ENCODE measurements at regions not wholly inside any gene's neighbourhood (a gene's known extent, or its start where the extent isn't known, plus 50 kb on each side); places are given as distances from the start of the nearest gene placed in this dataset.

DNA sequence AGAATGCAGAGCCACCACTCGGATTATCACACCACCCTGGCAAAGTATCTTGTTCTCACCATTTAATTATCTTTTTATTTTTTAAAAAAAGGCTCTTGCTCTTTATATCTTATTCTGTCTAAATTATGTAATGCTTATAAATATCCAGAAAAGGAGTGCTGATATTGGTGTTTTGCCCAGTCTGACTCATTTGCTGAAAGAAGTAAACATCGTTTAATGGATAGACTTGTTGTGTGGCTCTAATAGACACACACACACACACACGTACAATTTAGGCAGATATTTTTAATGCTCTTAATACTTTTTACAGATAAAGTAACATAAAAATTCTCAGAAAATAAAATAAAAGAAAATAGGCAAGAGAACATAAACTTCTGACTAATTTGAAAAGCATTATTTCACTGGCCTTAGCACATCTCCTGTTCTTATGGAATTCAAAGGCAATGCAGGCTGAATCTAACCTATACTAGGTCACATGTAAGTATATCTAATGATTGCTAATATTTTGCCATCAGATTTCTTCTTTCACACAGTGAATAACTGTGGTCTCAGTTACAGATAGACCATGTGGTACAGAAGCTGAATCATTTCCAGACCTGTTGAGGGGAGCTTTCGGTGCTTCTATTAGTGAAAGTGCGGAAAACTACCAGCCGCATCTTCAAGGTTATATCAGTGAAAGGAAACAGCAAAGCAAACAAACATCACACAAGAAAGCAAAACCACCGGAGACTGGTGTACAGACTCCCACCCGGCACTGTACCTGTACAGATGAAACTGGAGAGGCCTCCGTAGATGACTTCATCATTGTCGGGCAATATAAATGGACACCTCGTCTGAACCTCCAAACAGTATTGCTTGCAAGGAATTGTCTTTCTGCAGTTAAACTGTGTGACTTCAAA lies 642.1 kb upstream of the ARGLU1 start:
- H3K27ac ChIP-seq, result no peak overlapping the region
- 57% methylated on average over 11 of the region's 11 CpGs for WGBS (ENCODE audit: insufficient coverage, low coverage, low lambda C conversion rate, missing lambda C conversion rate)
- ATAC-seq (no peak), DNase-seq (no peak)
- no peaks in the 10 kb centered on the region for H3K9me3 ChIP-seq
- TF ChIP-seq, protein P1, sequence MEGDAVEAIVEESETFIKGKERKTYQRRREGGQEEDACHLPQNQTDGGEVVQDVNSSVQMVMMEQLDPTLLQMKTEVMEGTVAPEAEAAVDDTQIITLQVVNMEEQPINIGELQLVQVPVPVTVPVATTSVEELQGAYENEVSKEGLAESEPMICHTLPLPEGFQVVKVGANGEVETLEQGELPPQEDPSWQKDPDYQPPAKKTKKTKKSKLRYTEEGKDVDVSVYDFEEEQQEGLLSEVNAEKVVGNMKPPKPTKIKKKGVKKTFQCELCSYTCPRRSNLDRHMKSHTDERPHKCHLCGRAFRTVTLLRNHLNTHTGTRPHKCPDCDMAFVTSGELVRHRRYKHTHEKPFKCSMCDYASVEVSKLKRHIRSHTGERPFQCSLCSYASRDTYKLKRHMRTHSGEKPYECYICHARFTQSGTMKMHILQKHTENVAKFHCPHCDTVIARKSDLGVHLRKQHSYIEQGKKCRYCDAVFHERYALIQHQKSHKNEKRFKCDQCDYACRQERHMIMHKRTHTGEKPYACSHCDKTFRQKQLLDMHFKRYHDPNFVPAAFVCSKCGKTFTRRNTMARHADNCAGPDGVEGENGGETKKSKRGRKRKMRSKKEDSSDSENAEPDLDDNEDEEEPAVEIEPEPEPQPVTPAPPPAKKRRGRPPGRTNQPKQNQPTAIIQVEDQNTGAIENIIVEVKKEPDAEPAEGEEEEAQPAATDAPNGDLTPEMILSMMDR (IDR thresholded peaks at IDR 0.05), result no peak
- TF ChIP-seq POLR2A (IDR thresholded peaks at IDR 0.05), result no peak
- intact Hi-C loops (cut with DNase I), result loop anchor here in 1 of 2 donors (10.0 kb wide), 1 partner anchor 945 kb away; no protein-coding TSS in a partner anchor
- H3K4me1 ChIP-seq, result no peaks in the 10 kb centered on the region
- no peaks in the 10 kb centered on the region for H3K36me3 ChIP-seq
- H3K27me3 ChIP-seq, result no peaks in the 10 kb centered on the region
- H3K4me3 ChIP-seq, result no peak overlapping the region

DNA sequence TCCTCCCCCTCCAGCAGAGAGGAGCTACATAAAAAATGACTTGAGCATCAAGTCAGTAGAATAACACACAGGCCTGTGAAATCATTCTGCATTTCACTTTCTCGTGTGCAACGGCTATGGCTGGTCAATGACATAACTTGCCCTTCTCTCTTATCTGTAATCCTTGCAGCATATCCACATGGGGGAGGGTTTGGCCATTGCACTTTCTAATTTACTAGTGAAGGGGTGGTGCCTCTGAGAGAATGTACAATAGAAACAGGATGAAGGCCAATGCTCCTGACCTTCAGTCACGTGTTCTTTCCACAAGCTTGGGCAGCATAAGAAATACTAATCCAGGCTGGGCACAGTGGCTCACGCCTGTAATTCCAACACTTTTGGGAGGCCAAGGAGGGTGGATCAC lies 641.0 kb upstream of the ARGLU1 start:
- H3K36me3 ChIP-seq, result no peaks in the 10 kb centered on the region
- intact Hi-C loops (cut with DNase I), result no loop called here
- ATAC-seq (peak in 3 of 4 donors; percentile 10 to 30 (median 13)), DNase-seq (no peak)
- H3K9me3 ChIP-seq, result no peaks in the 10 kb centered on the region
- H3K4me1 ChIP-seq, result no peaks in the 10 kb centered on the region
- TF ChIP-seq, protein P1 (IDR thresholded peaks at IDR 0.05), result no peak
- TF ChIP-seq POLR2A (IDR thresholded peaks at IDR 0.05), result no peak
- WGBS (ENCODE audit: insufficient coverage, low coverage, low lambda C conversion rate, missing lambda C conversion rate), result 7% methylated on average over 3 of the region's 4 CpGs
- H3K4me3 ChIP-seq, result no peak overlapping the region
- no peak overlapping the region for H3K27ac ChIP-seq
- no peaks in the 10 kb centered on the region for H3K27me3 ChIP-seq

DNA sequence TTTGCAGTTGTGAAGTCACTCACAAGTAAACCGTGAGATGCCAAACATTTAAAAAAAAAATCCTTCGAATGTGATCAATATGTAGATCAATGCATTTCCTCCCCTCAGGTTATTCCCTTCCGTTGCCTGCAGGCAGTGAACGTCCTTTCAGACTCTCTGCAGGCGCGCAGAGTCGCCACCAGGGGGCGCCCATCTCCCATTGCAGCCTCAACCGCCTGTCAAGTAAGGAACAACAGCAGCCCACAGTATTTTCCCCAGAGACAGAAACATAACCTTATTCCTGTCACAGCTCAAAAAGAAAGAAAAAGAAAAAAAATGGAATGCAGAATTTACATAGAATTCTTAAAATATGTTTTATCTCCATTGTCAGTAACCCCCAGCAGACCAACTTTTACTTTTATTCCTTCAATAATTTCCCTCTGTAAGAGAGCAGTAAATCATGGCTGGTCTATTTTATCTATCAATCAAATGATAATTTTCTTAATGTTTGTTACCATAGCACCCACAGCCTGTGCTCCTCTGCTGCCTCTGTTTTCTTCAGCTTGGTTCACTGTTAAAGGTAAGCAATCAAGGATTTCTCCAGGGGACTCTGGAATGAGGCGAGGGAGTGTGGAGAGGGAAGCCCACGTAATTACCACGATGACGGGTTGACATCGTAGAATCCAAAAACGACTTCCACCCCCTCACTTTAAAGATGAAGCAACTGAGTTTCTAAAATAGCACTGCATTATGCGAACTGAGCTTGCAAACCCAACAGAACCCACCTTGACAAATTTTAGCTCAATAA lies 637.6 kb upstream of the ARGLU1 start:
- Histone ChIP-seq H3K36me3 (no peaks in the 10 kb centered on the region), H3K9me3 (no peaks in the 10 kb centered on the region), H3K27me3 (no peaks in the 10 kb centered on the region), H3K4me3 (no peak overlapping the region), H3K27ac (no peak overlapping the region), H3K4me1 (no peaks in the 10 kb centered on the region)
- no peak for TF ChIP-seq POLR2A (IDR thresholded peaks at IDR 0.05)
- TF ChIP-seq, protein P1 (IDR thresholded peaks at IDR 0.05), result peak; percentile 74 to 100 (median 100)
- ATAC-seq (peak; percentile 91 to 96 (median 93)), DNase-seq (peak; percentile 69 to 73 (median 71))
- 23% methylated on average over 16 of the region's 16 CpGs for WGBS (ENCODE audit: insufficient coverage, low coverage, low lambda C conversion rate, missing lambda C conversion rate)
- intact Hi-C loops (cut with DNase I), result no loop called here

DNA sequence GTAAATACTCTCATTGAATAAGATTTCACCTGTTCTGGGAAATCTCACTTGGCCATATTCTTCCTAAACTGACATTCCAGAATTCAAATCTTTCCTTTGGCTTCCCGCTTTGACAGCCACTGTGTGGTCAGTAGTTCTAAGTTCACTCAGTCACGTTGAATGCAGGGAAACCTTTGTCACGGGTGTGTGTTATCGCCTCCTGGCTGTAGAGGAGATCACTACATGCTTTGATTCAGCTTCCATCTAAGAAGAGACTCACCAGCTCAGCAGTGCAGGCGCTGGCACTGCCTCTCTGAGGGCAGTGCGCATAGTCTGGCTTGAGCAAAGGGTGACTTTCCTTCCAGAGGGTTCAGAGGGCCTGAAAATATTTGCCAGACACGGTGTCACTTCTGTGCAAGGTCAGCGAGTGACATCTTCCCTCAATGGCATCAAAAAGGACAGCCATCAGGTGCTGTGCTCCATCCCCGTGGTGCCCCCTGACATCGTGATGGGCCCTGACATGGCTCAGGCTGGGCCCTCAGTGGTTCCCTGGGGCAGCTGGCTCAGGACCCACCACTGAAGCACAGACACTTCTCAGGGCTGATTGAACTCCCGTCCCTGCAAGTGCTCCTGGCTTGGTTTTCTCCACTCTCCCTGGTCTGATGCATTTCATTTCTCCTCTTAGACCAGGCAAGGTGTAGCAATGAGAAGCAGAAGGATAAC lies 635.4 kb upstream of the ARGLU1 start:
- ATAC-seq (peak; percentile 29 to 57 (median 48)), DNase-seq (no peak)
- Histone ChIP-seq H3K4me1 (no peaks in the 10 kb centered on the region), H3K27me3 (no peaks in the 10 kb centered on the region), H3K27ac (no peak overlapping the region), H3K4me3 (no peak overlapping the region), H3K36me3 (no peaks in the 10 kb centered on the region), H3K9me3 (no peaks in the 10 kb centered on the region)
- TF ChIP-seq POLR2A (IDR thresholded peaks at IDR 0.05), result no peak
- TF ChIP-seq, protein P1 (IDR thresholded peaks at IDR 0.05), result peak in 3 of 4 donors; percentile 23 to 26 (median 23)
- WGBS (ENCODE audit: insufficient coverage, low coverage, low lambda C conversion rate, missing lambda C conversion rate), result 29% methylated on average over 8 of the region's 11 CpGs
- intact Hi-C loops (cut with DNase I), result no loop called here
